H1 (cell line): ENCODE measurements at regions not wholly inside any gene's neighbourhood (a gene's known extent, or its start where the extent isn't known, plus 50 kb on each side); places are given as distances from the start of the nearest gene placed in this dataset.

Experiments used
- CTCF ChIA-PET: fragments of 300-600 bp; sonication (Branson Sonifier 250); formaldehyde crosslinking; loops from one replicate; lab custom pipeline; 2021; ENCODE audit not compliant: partially characterized antibody; lab: Charles Lee
- POLR2A ChIA-PET: fragments of 300-600 bp; sonication (Branson Sonifier 250); formaldehyde crosslinking; loops from one replicate; lab custom pipeline; 2021; ENCODE audit warnings: inconsistent platforms; ENCODE audit not compliant: partially characterized antibody; lab: Charles Lee
- DNase-seq, 2 experiments: peaks; one replicate each; pipeline versions ENCODE4 v3.0.0 to v3.0.0-alpha.2; 2010 to 2022; ENCODE audit warnings: low spot score in 2 of 2, low read depth in 1 of 2, mixed read lengths in 1 of 2
- FAIRE-seq: peaks from 2 replicates; lab custom pipeline; 2011; peaks lifted over from hg19 to GRCh38; lab: Jason Lieb, UNC
- H2AFZ ChIP-seq: 2 replicates; pipeline ENCODE4 v1.8.1; 2012; ENCODE audit warnings: low read length, inconsistent platforms
- H2AK5ac ChIP-seq: 2 replicates; pipeline ENCODE4 v1.6.1; 2013; ENCODE audit warnings: low read depth, low read length
- H2BK120ac ChIP-seq: replicated peaks from 2 replicates; pipeline ENCODE3; 2013; ENCODE audit warnings: low read depth, low read length, inconsistent platforms
- H2BK12ac ChIP-seq: 2 replicates; pipeline ENCODE4 v1.6.1; 2013; ENCODE audit warnings: low read depth, low read length
- H2BK15ac ChIP-seq: 2 replicates; pipeline ENCODE4 v1.6.1; 2013; ENCODE audit warnings: low read length
- H2BK20ac ChIP-seq: 2 replicates; pipeline ENCODE4 v1.6.1; 2013; ENCODE audit warnings: low read length
- H2BK5ac ChIP-seq: 2 replicates; pipeline ENCODE4 v1.6.1; 2013; ENCODE audit warnings: low read depth, low read length
- H3K14ac ChIP-seq: 2 replicates; pipeline ENCODE4 v1.6.1; 2013; ENCODE audit warnings: inconsistent platforms; ENCODE audit not compliant: insufficient read length
- H3K18ac ChIP-seq: 2 replicates; pipeline ENCODE4 v1.6.1; 2013; ENCODE audit warnings: low read length; ENCODE audit errors: extremely low read depth
- H3K23ac ChIP-seq: 2 replicates; pipeline ENCODE4 v1.6.1; 2013; ENCODE audit warnings: inconsistent platforms; ENCODE audit not compliant: insufficient read length
- H3K23me2 ChIP-seq: 2 replicates; pipeline ENCODE4 v1.6.1; 2013; ENCODE audit warnings: low read depth, low read length
- H3K27ac ChIP-seq: 2 replicates; pipeline ENCODE4 v1.6.1; 2011; ENCODE audit warnings: low read depth, low read length, inconsistent platforms
- H3K27me3 ChIP-seq, 4 experiments: replicated peaks in 1 of 4; 1 replicate in 1 of 4; 2 replicates in 3 of 4; pipeline versions ENCODE4 v1.6.1 to v1.8.1; 2011 to 2013; ENCODE audit warnings: low read length in 3 of 4, mild to moderate bottlenecking in 3 of 4, inconsistent platforms in 2 of 4, mixed read lengths in 2 of 4, moderate library complexity in 1 of 4; ENCODE audit not compliant: control insufficient read depth in 3 of 4, insufficient read depth in 3 of 4; ENCODE audit errors: extremely low read depth in 1 of 4
- H3K36me3 ChIP-seq, 4 experiments: 2 replicates each; pipeline versions ENCODE4 v1.6.1 to v1.8.1; 2011 to 2013; ENCODE audit warnings: mild to moderate bottlenecking in 4 of 4, low read length in 3 of 4, moderate library complexity in 2 of 4, control low read depth in 1 of 4, inconsistent platforms in 1 of 4; ENCODE audit not compliant: insufficient read depth in 4 of 4, control insufficient read depth in 2 of 4
- H3K4ac ChIP-seq: replicated peaks from 2 replicates; pipeline ENCODE3; 2013; ENCODE audit warnings: low read length, low read depth, mixed read lengths, inconsistent platforms; ENCODE audit not compliant: insufficient read length
- H3K4me1 ChIP-seq, 4 experiments: replicated peaks in 1 of 4; 1 replicate in 1 of 4; 2 replicates in 3 of 4; pipeline versions ENCODE4 v1.6.1 to v1.8.1; 2011 to 2013; ENCODE audit warnings: low read length in 3 of 4, inconsistent platforms in 2 of 4, mixed read lengths in 1 of 4; ENCODE audit not compliant: insufficient read depth in 4 of 4, control insufficient read depth in 3 of 4
- H3K4me2 ChIP-seq, 2 experiments: 2 replicates each; pipeline versions ENCODE4 v1.6.1 to v1.8.1; 2011 to 2013; ENCODE audit warnings: low read depth in 2 of 2, low read length in 2 of 2, control low read depth in 1 of 2, inconsistent platforms in 1 of 2, mild to moderate bottlenecking in 1 of 2; ENCODE audit not compliant: insufficient read depth in 1 of 2
- H3K4me3 ChIP-seq, 4 experiments: fragments of 200-600, 300-600 bp in 1 of 4; sonication (generic), shearing (Covaris generic), sonication (Bioruptor Twin) in 1 of 4; 2 replicates each; pipeline versions ENCODE4 v1.5.1 to v1.8.1; 2011 to 2016; ENCODE audit warnings: low read length in 4 of 4, low read depth in 3 of 4, control low read depth in 2 of 4, inconsistent platforms in 2 of 4, mild to moderate bottlenecking in 2 of 4, mixed read lengths in 1 of 4, moderate library complexity in 1 of 4; ENCODE audit not compliant: insufficient read depth in 2 of 4; ENCODE audit errors: extremely low read depth in 1 of 4
- H3K56ac ChIP-seq: replicated peaks from 2 replicates; pipeline ENCODE3; 2013; ENCODE audit warnings: low read depth, mild to moderate bottlenecking, mixed read lengths, low read length, inconsistent platforms; ENCODE audit not compliant: insufficient read length
- H3K79me1 ChIP-seq: 2 replicates; pipeline ENCODE4 v1.6.1; 2013; ENCODE audit warnings: low read depth, low read length, control low read depth
- H3K79me2 ChIP-seq, 2 experiments: 2 replicates each; pipeline versions ENCODE4 v1.6.1 to v1.8.1; 2012 to 2013; ENCODE audit warnings: low read length in 2 of 2, mild to moderate bottlenecking in 2 of 2, inconsistent platforms in 1 of 2; ENCODE audit not compliant: insufficient read depth in 2 of 2, control insufficient read depth in 1 of 2
- H3K9ac ChIP-seq, 4 experiments: replicated peaks in 1 of 4; 1 replicate in 1 of 4; 2 replicates in 3 of 4; pipeline versions ENCODE4 v1.6.1 to v1.8.1; 2011 to 2013; ENCODE audit warnings: low read depth in 3 of 4, low read length in 3 of 4, control low read depth in 2 of 4, mild to moderate bottlenecking in 2 of 4, moderate library complexity in 2 of 4, inconsistent platforms in 1 of 4; ENCODE audit errors: extremely low read depth in 1 of 4
- H3K9me3 ChIP-seq, 2 experiments: 2 replicates each; pipeline versions ENCODE4 v1.6.1 to v1.8.1; 2012 to 2013; ENCODE audit warnings: mild to moderate bottlenecking in 2 of 2, moderate library complexity in 2 of 2, control low read depth in 1 of 2, inconsistent platforms in 1 of 2, low read depth in 1 of 2, low read length in 1 of 2, mixed read lengths in 1 of 2; ENCODE audit not compliant: insufficient read depth in 2 of 2
- H4K20me1 ChIP-seq, 2 experiments: replicated peaks in 1 of 2; 2 replicates each; pipeline versions ENCODE3 to v1.8.1; 2011 to 2013; ENCODE audit warnings: inconsistent platforms in 2 of 2, low read length in 2 of 2, mild to moderate bottlenecking in 1 of 2; ENCODE audit not compliant: insufficient read depth in 2 of 2, control insufficient read depth in 1 of 2
- H4K5ac ChIP-seq: 2 replicates; pipeline ENCODE4 v1.6.1; 2013; ENCODE audit warnings: low read length, low read depth, mixed read lengths, inconsistent platforms; ENCODE audit not compliant: insufficient read length
- H4K8ac ChIP-seq: 2 replicates; pipeline ENCODE4 v1.8.0; 2013; ENCODE audit warnings: mild to moderate bottlenecking, moderate library complexity, low read length, inconsistent platforms; ENCODE audit not compliant: insufficient read depth; ENCODE audit errors: extremely low read depth
- H4K91ac ChIP-seq: replicated peaks from 2 replicates; pipeline ENCODE3; 2013; ENCODE audit warnings: low read length, mixed read lengths, inconsistent platforms; ENCODE audit not compliant: insufficient read length
- ATF3 ChIP-seq: IDR thresholded peaks from 2 replicates; pipeline ENCODE4 v1.6.1; 2011; ENCODE audit warnings: low read depth, mild to moderate bottlenecking, low read length; ENCODE audit not compliant: insufficient read depth
- BACH1 ChIP-seq: IDR thresholded peaks from 2 replicates; pipeline ENCODE4 v1.6.1; 2012; ENCODE audit warnings: low read length, improper control_type of control experiment
- BCL11A ChIP-seq, 2 experiments: IDR thresholded peaks; one replicate each; pipeline ENCODE4 v1.6.1; 2011; ENCODE audit warnings: low read depth in 2 of 2, low read length in 2 of 2, mild to moderate bottlenecking in 2 of 2
- BRCA1 ChIP-seq: IDR thresholded peaks from 2 replicates; pipeline ENCODE4 v1.6.1; 2012; ENCODE audit warnings: low read depth, low read length, improper control_type of control experiment
- CHD2 ChIP-seq: IDR thresholded peaks from 2 replicates; pipeline ENCODE4 v1.6.1; 2012; ENCODE audit warnings: low read length, improper control_type of control experiment
- CTBP2 ChIP-seq: IDR thresholded peaks from 2 replicates; pipeline ENCODE4 v1.7.0; 2011; ENCODE audit warnings: borderline replicate concordance, mild to moderate bottlenecking, moderate library complexity, mixed read lengths, low read length; ENCODE audit not compliant: insufficient read depth, insufficient read length
- RFX5 ChIP-seq: IDR thresholded peaks from 2 replicates; pipeline ENCODE4 v1.6.1; 2011; ENCODE audit warnings: low read depth, low read length, improper control_type of control experiment, borderline replicate concordance
- SIX5 ChIP-seq: IDR thresholded peaks from 2 replicates; pipeline ENCODE4 v1.6.1; 2011; ENCODE audit warnings: mild to moderate bottlenecking, low read depth, low read length
- WGBS, 2 experiments: shearing (Covaris generic) in 1 of 2; methylation state at CpG; one replicate each; pipeline versions ENCODE4 v1.1.6 to v1.1.7; 2013 to 2015; ENCODE audit warnings: low lambda C conversion rate in 2 of 2, mixed read lengths in 2 of 2, inconsistent platforms in 1 of 2, low coverage in 1 of 2, missing lambda C conversion rate in 1 of 2; ENCODE audit not compliant: insufficient replicate concordance in 2 of 2, insufficient coverage in 1 of 2, insufficient read length in 1 of 2; ENCODE audit errors: extremely low coverage in 1 of 2, missing lambda C conversion rate in 1 of 2; 5-methylcytosine and 5-hydroxymethylcytosine counted together
- TF ChIP-seq, protein P1 (sequence below): IDR thresholded peaks from 2 replicates; pipeline ENCODE4 v1.6.1; 2012; ENCODE audit warnings: low read length, inconsistent platforms
- TF ChIP-seq, protein P2 (sequence below), 3 experiments: IDR thresholded peaks; 1 replicate in 2 of 3; 2 replicates in 1 of 3; pipeline versions ENCODE4 v1.5.1 to v1.6.1; 2011; ENCODE audit warnings: low read length in 3 of 3, mild to moderate bottlenecking in 3 of 3, inconsistent platforms in 2 of 3, low read depth in 1 of 3, moderate library complexity in 1 of 3; ENCODE audit not compliant: insufficient read depth in 1 of 3; ENCODE audit errors: control extremely low read depth in 1 of 3

DNA sequence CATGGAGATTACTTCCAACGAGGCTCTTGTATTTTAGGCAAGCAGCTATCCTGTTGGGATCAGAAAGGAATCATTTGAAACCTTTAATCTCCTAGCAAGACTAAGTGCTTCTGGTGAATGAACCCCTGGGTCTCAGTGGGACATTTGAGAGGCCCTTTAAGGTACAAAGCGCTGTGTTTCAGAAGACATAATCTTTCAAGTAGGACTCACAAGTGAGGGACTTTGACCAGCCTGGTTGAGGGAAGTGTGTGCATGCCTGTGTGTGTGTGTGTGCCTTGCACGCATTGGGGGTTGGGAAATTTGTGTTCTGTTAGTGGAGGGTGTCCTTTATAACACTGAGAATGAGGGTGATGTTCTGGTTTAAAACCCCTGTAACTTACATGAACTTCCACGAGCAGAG lies 64.4 kb upstream of the KCNG1 start:
- Histone ChIP-seq H3K79me1 (no peaks in the 10 kb centered on the region), H3K27ac (no peak overlapping the region), H3K4me2 (no peak overlapping the region; a peak in 1 of 4 replicates), H3K9ac (no peak overlapping the region), H3K4me3 (no peak overlapping the region; a peak in 1 of 8 replicates), H3K9me3 (no peaks in the 10 kb centered on the region), H4K91ac (no peak overlapping the region), H3K23me2 (no peaks in the 10 kb centered on the region), H2AK5ac (no peak overlapping the region), H2BK12ac (peak overlapping the region; percentile 11; the same call in 1 of the 2 replicates), H4K8ac (no peak overlapping the region), H2AFZ (no peak overlapping the region), H2BK5ac (no peak overlapping the region), H3K56ac (no peak overlapping the region), H2BK15ac (no peak overlapping the region), H3K4me1 (peaks cover 5 to 8% (median 6%) of the 10 kb centered on the region in 4 experiments; a peak in 4 of 7 replicates), H3K18ac (no peak overlapping the region), H3K27me3 (no peaks in the 10 kb centered on the region), H3K79me2 (no peaks in the 10 kb centered on the region), H3K4ac (no peak overlapping the region), H2BK20ac (no peak overlapping the region), H3K14ac (no peak overlapping the region), H3K36me3 (no peaks in the 10 kb centered on the region), H4K5ac (no peak overlapping the region), H4K20me1 (no peaks in the 10 kb centered on the region), H2BK120ac (no peak overlapping the region), H3K23ac (no peak overlapping the region)
- ChIA-PET POLR2A (no interaction called here), CTCF (interaction anchor here (0.6 to 1.1 kb wide), 3 partner anchors 8 to 857 kb away, joined by 3 to 4 read pairs (median 3); no protein-coding TSS in a partner anchor)
- WGBS, 2 experiments, result 76% methylated on average over 4 of the region's 4 CpGs; no CpG with 5 or more reads in 1 of the 2 experiments
- FAIRE-seq (no peak), DNase-seq (no peak)
- no peak for TF ChIP-seq CHD2
- TF ChIP-seq ATF3, result no peak
- TF ChIP-seq, protein P1, sequence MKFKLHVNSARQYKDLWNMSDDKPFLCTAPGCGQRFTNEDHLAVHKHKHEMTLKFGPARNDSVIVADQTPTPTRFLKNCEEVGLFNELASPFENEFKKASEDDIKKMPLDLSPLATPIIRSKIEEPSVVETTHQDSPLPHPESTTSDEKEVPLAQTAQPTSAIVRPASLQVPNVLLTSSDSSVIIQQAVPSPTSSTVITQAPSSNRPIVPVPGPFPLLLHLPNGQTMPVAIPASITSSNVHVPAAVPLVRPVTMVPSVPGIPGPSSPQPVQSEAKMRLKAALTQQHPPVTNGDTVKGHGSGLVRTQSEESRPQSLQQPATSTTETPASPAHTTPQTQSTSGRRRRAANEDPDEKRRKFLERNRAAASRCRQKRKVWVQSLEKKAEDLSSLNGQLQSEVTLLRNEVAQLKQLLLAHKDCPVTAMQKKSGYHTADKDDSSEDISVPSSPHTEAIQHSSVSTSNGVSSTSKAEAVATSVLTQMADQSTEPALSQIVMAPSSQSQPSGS, result no peak
- TF ChIP-seq RFX5, result no peak
- TF ChIP-seq BRCA1, result no peak
- no peak for TF ChIP-seq BACH1
- TF ChIP-seq BCL11A (IDR thresholded peaks at IDR 0.05; ENCODE audit: low read depth in 2 of 2, low read length in 2 of 2), result no peak
- no peak for TF ChIP-seq SIX5
- TF ChIP-seq, protein P2, sequence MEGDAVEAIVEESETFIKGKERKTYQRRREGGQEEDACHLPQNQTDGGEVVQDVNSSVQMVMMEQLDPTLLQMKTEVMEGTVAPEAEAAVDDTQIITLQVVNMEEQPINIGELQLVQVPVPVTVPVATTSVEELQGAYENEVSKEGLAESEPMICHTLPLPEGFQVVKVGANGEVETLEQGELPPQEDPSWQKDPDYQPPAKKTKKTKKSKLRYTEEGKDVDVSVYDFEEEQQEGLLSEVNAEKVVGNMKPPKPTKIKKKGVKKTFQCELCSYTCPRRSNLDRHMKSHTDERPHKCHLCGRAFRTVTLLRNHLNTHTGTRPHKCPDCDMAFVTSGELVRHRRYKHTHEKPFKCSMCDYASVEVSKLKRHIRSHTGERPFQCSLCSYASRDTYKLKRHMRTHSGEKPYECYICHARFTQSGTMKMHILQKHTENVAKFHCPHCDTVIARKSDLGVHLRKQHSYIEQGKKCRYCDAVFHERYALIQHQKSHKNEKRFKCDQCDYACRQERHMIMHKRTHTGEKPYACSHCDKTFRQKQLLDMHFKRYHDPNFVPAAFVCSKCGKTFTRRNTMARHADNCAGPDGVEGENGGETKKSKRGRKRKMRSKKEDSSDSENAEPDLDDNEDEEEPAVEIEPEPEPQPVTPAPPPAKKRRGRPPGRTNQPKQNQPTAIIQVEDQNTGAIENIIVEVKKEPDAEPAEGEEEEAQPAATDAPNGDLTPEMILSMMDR (IDR thresholded peaks at IDR 0.05; ENCODE audit: control extremely low read depth in 1 of 3, insufficient read depth in 1 of 3, low read depth in 1 of 3, low read length in 3 of 3), result no peak
- TF ChIP-seq CTBP2, result no peak
